Cardiac septum (tissue), 1 donor: ENCODE measurements at regions not wholly inside any gene's neighbourhood (a gene's known extent, or its start where the extent isn't known, plus 50 kb on each side); places are given as distances from the start of the nearest gene placed in this dataset.

Experiments used
- DNase-seq: peaks from one replicate; pipeline ENCODE4 v3.0.0-alpha.2; 2020; ENCODE audit warnings: low spot score
- intact Hi-C: fragments of 100-400 bp; cut with DNase I; formaldehyde crosslinking; loops from one replicate; pipeline ENCODE4 v1.14.0; 2022
- donor health status: DM: no; HTN: no; CAD: no.

DNA sequence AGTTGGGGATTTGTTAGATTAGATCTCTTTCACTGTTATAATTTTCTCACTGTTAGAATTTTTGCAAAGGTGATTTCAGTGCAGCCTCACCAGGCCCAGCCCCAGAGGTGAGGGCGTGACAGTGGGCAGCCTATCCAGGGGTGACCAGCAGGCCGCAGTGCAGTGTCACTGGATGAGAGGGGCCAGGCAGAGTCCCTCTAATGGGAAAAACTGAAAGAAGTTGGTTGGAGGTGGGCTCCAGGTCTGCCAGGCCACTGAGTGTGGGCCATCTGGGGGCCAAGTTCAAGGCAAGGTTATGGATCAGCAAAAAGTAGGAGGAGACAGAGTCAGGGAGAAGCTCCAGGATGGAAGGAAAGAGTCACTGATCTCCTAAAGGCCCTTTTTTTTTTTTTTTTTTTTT lies 90.5 kb upstream of the SDK1 start:
- DNase-seq, result peak; percentile 46
- intact Hi-C loops, result no loop called here

- intact Hi-C loops, result no loop called here
- DNase-seq, result peak; percentile 24
Measured at GRCh38 chr7:3214090-3214413, 87.0 kb upstream of the SDK1 start.

DNA sequence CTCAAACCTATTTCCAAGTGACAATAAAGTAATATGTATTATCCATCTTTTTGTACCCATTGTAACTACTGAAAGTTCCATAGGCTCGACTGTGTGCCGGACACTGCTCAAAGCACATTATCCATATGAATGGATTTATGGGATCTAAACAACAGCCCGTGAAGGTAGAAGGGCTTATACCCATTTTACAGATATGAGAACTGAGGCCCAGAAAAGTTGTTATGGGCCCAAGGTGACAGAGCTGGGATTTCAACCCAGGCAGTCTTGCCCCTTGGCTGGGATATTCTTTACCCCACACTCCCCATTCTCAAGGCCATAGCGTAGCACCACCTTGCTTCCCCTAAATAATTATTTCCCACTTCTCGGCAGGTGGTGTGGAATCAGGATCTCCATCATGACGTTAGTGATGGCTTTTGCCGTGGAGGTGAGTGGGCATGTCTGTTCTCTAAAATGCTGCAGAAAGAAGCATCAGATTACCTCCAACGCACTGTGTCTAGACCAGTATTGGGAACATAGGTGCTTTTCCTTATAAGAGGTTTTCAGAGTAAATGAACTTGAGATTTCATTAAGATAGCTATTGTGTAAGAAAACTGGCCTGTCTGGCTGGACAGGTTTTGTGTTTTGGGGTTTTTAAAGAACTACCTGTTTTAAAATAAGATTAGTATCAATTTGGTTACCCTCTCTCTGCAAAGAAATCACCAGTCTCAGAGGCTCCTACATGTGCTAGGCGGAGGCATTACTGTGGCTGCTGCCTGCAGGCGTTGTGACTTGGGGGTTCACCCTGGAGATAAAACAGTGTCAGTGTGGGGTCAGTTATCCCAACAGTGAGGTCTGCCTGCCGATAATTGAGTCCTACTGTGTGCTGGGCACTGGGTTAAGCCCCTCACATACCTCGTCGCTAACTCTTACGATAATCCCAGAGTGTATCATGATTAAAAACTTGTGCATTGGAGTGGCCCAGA lies 85.1 kb upstream of the SDK1 start:
- peak; percentile 20 for DNase-seq

DNA sequence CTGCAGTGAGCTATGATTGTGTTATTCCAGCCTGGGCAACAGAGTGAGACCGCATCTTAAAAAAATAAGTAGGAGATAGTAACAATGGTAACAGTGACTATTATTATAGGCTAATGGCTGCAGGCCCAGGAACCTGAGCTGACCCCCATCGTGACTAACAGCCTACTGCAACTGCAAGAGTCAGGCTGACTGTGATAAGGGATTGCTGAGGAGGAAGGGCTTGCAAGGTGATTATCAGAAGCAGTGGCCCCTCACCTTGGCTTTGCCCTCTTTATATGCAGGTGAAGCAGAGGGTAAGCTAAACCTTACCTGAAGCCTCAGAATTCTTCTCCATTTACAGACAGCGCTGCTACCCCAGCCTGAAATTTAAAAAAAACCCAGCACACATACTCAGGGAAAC lies 83.9 kb upstream of the SDK1 start:
- peak; percentile 67 for DNase-seq

More for the DNA sequence above, 85.1 kb upstream of the SDK1 start:
- intact Hi-C loops, result no loop called here

GRCh38 chr7:3218411-3219225 lies 82.4 kb upstream of the SDK1 start:
- no peak for DNase-seq
- intact Hi-C loops, result no loop called here

More for the DNA sequence above, 83.9 kb upstream of the SDK1 start:
- intact Hi-C loops, result no loop called here

DNA sequence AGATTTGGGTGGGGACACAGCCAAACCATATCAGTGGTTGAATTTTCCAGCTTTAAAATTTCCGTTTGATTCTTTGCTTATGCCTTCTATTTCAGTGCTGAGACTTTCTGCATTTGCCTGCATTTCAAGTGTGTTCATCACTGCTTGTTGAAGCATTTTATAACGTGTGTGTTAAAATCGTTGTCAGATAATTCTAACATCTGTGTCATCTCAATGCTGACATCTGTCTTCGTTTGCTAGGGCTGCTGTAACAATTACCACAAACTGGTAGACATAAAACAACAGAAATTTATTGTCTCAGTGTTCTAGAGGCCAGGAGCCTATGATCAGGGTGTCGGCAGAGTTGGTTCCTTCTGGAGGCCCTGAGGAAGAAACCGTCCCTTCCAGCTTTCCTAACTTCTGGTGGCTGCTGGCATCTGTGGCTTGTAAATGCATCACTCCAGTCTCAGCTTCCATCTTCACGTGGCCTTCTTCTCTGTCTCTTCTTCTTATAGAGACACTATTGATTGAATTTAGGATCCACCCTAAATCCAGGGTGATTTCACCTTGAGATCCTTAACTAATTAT lies 71.1 kb upstream of the SDK1 start:
- DNase-seq, result no peak
- intact Hi-C loops, result no loop called here

DNA sequence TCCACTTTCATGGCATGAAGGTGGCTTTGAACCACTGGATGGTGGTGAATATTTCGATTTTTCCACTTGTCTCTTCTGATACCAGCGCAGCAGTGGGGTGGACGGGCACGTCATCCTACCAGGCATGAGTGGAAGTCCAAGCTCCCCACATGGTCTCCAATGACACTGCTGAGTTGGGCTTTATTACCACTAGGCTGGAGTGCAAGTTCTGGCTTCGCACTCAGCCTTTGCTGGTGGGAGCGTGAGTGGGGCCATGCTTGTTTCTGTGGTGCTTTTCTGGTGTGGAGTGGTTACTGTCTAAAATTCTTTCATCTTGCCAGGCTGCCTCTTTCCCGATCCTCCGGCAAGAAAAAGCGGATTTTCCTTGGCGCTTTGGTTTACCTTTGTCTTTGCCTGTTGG lies 70.1 kb upstream of the SDK1 start:
- DNase-seq, result no peak
- intact Hi-C loops, result no loop called here

DNA sequence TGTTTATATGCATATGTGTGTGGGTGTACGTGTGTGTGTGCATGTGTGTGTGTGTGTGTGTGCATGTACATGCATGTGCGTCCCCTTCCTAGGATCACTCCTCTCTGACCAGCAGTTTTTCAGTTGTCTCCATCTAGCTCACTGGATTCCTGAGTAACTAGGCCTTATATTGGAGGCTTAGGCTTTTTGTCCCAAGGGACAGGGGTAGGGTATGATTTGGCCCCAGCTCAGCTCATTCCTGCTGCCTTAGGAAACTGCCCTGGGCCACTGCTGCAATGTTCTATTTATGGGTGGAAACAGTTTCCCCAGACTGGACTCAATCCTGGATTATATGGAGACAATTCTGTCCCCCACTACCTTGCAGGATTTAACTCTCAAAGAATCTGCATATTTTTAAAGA lies 68.8 kb upstream of the SDK1 start:
- intact Hi-C loops, result no loop called here

DNA sequence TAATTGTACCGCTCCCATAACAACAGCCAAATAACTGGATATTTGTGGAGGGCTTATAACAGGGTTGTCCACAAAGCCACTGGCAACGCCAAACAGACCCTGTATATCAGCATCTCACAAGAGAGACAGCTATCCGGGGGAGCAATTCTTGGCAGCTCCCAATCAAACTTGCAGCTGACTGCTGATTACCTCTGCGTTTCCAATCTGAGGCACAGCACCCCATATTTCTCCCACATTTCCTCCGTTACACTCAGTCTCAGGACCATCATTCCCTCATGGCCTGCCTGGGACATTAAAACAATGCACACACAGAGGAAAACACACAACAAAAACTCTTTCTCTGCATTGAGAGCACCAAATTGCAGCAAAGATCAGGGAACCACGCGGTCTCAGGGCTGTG lies 67.8 kb upstream of the SDK1 start:
- intact Hi-C loops, result no loop called here
- DNase-seq, result peak; percentile 36

More for the DNA sequence above, 68.8 kb upstream of the SDK1 start:
- DNase-seq, result no peak

- no peak for DNase-seq
- intact Hi-C loops, result no loop called here
Measured at GRCh38 chr7:3234051-3234450, 67.0 kb upstream of the SDK1 start.

GRCh38 chr7:3234851-3235250 lies 66.2 kb upstream of the SDK1 start:
- intact Hi-C loops, result no loop called here
- DNase-seq, result no peak

GRCh38 chr7:3235322-3235721 lies 65.7 kb upstream of the SDK1 start:
- DNase-seq, result peak; percentile 4
- intact Hi-C loops, result no loop called here

GRCh38 chr7:3236268-3236667 lies 64.8 kb upstream of the SDK1 start:
- DNase-seq, result no peak
- intact Hi-C loops, result no loop called here

DNA sequence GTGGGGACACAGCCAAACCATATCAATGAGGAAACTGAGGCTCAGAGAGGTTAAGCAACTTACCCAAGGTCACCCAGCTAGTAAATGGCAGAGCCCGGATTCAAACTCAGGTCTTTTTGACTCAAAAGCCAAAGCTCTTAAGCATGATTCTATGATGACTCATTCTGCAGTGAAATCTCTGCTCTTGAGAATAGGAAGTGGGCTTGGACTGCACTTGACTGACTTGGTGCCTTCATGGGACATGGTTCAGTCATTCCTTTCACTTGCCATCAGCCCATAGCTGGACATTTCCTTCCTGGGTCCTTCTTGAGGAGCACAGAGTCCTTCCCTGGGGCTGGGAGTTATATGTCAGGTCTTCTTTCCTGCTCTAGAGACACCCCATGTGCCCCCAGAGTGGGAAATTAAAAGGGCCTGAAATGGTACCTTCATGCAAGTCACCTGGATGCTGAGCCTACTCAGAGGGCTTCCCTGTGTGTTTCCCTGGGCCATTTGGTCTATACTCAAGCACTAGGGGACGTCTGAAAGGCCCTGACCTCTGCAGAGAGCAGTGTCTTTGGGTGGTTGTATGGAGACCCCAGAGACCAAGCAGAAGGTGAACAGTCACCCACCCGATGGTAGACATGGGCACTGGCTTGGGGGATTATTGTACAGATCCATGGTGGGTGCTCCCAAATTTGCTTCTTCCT lies 62.4 kb upstream of the SDK1 start:
- no peak for DNase-seq
- intact Hi-C loops, result no loop called here

- intact Hi-C loops, result no loop called here
- DNase-seq, result no peak
Measured at GRCh38 chr7:3239291-3239691, 61.8 kb upstream of the SDK1 start.

- DNase-seq, result no peak
- intact Hi-C loops, result no loop called here
Measured at GRCh38 chr7:3240826-3241430, 60.1 kb upstream of the SDK1 start.

DNA sequence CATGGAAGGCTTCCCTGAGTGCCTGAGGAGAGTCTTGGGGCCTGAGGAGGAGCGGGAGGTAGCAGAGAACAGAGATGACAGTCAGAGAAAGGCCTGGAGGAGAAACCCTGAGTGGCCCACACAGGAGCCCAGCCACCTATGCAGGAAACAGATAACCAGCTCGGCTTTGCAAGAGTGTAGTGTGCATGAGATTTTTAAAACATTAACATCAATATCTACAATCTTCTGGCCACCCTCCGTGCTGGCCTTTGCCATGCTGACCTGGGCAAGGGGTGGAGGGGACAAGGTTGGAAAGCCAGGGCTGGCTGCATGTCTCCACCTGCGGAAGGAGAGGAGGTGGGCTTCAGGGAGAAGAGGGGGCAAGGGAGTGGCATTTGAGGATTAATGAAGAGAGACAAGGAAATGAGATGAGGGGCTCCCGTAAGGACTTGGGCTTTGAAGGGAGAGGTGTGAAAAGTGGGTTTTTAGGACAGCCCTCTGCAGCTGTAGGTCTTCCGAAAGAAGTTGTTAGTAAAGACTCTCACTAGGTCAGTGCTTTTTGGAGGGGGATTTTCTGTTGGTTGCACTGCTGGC lies 59.3 kb upstream of the SDK1 start:
- intact Hi-C loops, result no loop called here
- no peak for DNase-seq

- no peak for DNase-seq
- intact Hi-C loops, result no loop called here
Measured at GRCh38 chr7:3242398-3242972, 58.6 kb upstream of the SDK1 start.

GRCh38 chr7:3243256-3243655 lies 57.8 kb upstream of the SDK1 start:
- intact Hi-C loops, result no loop called here
- no peak for DNase-seq
